ENCODE measurements at regions not wholly inside any gene's neighbourhood (a gene's known extent, or its start where the extent isn't known, plus 50 kb on each side); places are given as distances from the start of the nearest gene placed in this dataset.

- no peak overlapping the region for H3K9ac ChIP-seq (ENCODE audit: low read depth, low read length)
- no peak overlapping the region for H2AFZ ChIP-seq (ENCODE audit: low read depth, low read length)
- no peaks in the 10 kb centered on the region for H3K9me3 ChIP-seq (ENCODE audit: insufficient read depth, low read length, severe bottlenecking)
- H3K36me3 ChIP-seq (ENCODE audit: insufficient read depth, low read length): no peaks in the 10 kb centered on the region
- H4K20me1 ChIP-seq (ENCODE audit: insufficient read depth, low read length): no peaks in the 10 kb centered on the region
- ATAC-seq (ENCODE audit: insufficient read depth, low read depth) (no peak), DNase-seq (no peak)
- H3K4me1 ChIP-seq (ENCODE audit: insufficient read depth, low read length): no peaks in the 10 kb centered on the region
- H3K27me3 ChIP-seq (ENCODE audit: insufficient read depth, low read length, poor library complexity): no peaks in the 10 kb centered on the region
- no peaks in the 10 kb centered on the region for H3K79me2 ChIP-seq (ENCODE audit: insufficient read depth, low read length)
- no peak overlapping the region for H3K27ac ChIP-seq (ENCODE audit: low read length)
- no peak overlapping the region for H3K4me3 ChIP-seq (ENCODE audit: low read depth in 1 of 2, low read length in 2 of 2)
- no peak overlapping the region for H3K4me2 ChIP-seq (ENCODE audit: insufficient read depth, low read length)
- TF ChIP-seq EZH2 (IDR thresholded peaks at IDR 0.05; ENCODE audit: borderline replicate concordance, low read depth, low read length, severe bottlenecking) (no peak), CTCF (IDR thresholded peaks at IDR 0.05; ENCODE audit: borderline replicate concordance, extremely low read depth, low read length, poor library complexity, severe bottlenecking) (no peak)
These were observed 409.4 kb downstream of the SH2D4B start for GRCh38 chr10:80946957-80947726.

- no peak for TF ChIP-seq EZH2 (IDR thresholded peaks at IDR 0.05; ENCODE audit: borderline replicate concordance, low read depth, low read length, severe bottlenecking)
- no peak for TF ChIP-seq CTCF (IDR thresholded peaks at IDR 0.05; ENCODE audit: borderline replicate concordance, extremely low read depth, low read length, poor library complexity, severe bottlenecking)
- no peak overlapping the region for H3K4me3 ChIP-seq (ENCODE audit: low read depth in 1 of 2, low read length in 2 of 2)
- no peaks in the 10 kb centered on the region for H3K9me3 ChIP-seq (ENCODE audit: insufficient read depth, low read length, severe bottlenecking)
- no peak for DNase-seq
- no peak overlapping the region for H2AFZ ChIP-seq (ENCODE audit: low read depth, low read length)
- H3K9ac ChIP-seq (ENCODE audit: low read depth, low read length): no peak overlapping the region
- no peaks in the 10 kb centered on the region for H3K36me3 ChIP-seq (ENCODE audit: insufficient read depth, low read length)
- ATAC-seq (ENCODE audit: insufficient read depth, low read depth): no peak
- H3K27me3 ChIP-seq (ENCODE audit: insufficient read depth, low read length, poor library complexity): no peaks in the 10 kb centered on the region
- H3K4me2 ChIP-seq (ENCODE audit: insufficient read depth, low read length): no peak overlapping the region
- no peaks in the 10 kb centered on the region for H4K20me1 ChIP-seq (ENCODE audit: insufficient read depth, low read length)
- no peak overlapping the region for H3K27ac ChIP-seq (ENCODE audit: low read length)
- H3K4me1 ChIP-seq (ENCODE audit: insufficient read depth, low read length): no peaks in the 10 kb centered on the region
- H3K79me2 ChIP-seq (ENCODE audit: insufficient read depth, low read length): no peaks in the 10 kb centered on the region
These were observed 412.1 kb downstream of the SH2D4B start for GRCh38 chr10:80949785-80950184.

- Histone ChIP-seq H2AFZ (ENCODE audit: low read depth, low read length) (no peak overlapping the region), H3K27me3 (ENCODE audit: insufficient read depth, low read length, poor library complexity) (no peaks in the 10 kb centered on the region), H3K4me3 (ENCODE audit: low read depth in 1 of 2, low read length in 2 of 2) (no peak overlapping the region), H3K79me2 (ENCODE audit: insufficient read depth, low read length) (no peaks in the 10 kb centered on the region), H3K9ac (ENCODE audit: low read depth, low read length) (no peak overlapping the region), H4K20me1 (ENCODE audit: insufficient read depth, low read length) (no peaks in the 10 kb centered on the region), H3K36me3 (ENCODE audit: insufficient read depth, low read length) (no peaks in the 10 kb centered on the region), H3K4me2 (ENCODE audit: insufficient read depth, low read length) (no peak overlapping the region), H3K27ac (ENCODE audit: low read length) (no peak overlapping the region), H3K4me1 (ENCODE audit: insufficient read depth, low read length) (no peaks in the 10 kb centered on the region), H3K9me3 (ENCODE audit: insufficient read depth, low read length, severe bottlenecking) (no peaks in the 10 kb centered on the region)
- no peak for ATAC-seq (ENCODE audit: insufficient read depth, low read depth)
- TF ChIP-seq EZH2 (IDR thresholded peaks at IDR 0.05; ENCODE audit: borderline replicate concordance, low read depth, low read length, severe bottlenecking) (no peak), CTCF (IDR thresholded peaks at IDR 0.05; ENCODE audit: borderline replicate concordance, extremely low read depth, low read length, poor library complexity, severe bottlenecking) (no peak)
- no peak for DNase-seq
These were observed 414.7 kb downstream of the SH2D4B start for GRCh38 chr10:80952436-80952835.
